Keratinocyte (primary cell): ENCODE measurements at regions not wholly inside any gene's neighbourhood (a gene's known extent, or its start where the extent isn't known, plus 50 kb on each side); places are given as distances from the start of the nearest gene placed in this dataset.

Experiments
- CTCF ChIP-seq, 3 experiments: IDR thresholded peaks in 1 of 3; conservative IDR thresholded peaks in 1 of 3; optimal IDR thresholded peaks in 1 of 3; 2 replicates in 2 of 3; 3 replicates in 1 of 3; pipeline versions ENCODE3 to v1.5.1; 2011; ENCODE audit warnings: low read length in 3 of 3, mild to moderate bottlenecking in 3 of 3, moderate library complexity in 2 of 3, control low read depth in 1 of 3, inconsistent platforms in 1 of 3; ENCODE audit not compliant: insufficient read depth in 2 of 3; ENCODE audit errors: extremely low read depth in 1 of 3
- EZH2 ChIP-seq: IDR thresholded peaks from one replicate; pipeline ENCODE4 v1.6.1; 2012; ENCODE audit warnings: inconsistent platforms, mild to moderate bottlenecking, low read length, moderate library complexity

GRCh38 chr13:61810065-61810464 lies 394.4 kb upstream of the PCDH20 start:
- TF ChIP-seq CTCF (optimal IDR thresholded peaks at IDR 0.05 in 1 of 3, IDR thresholded peaks at IDR 0.05 in 1 of 3, conservative IDR thresholded peaks at IDR 0.05 in 1 of 3; ENCODE audit: extremely low read depth in 1 of 3, insufficient read depth in 2 of 3, low read length in 3 of 3) (no peak), EZH2 (no peak)
